ENCODE measurements at regions not wholly inside any gene's neighbourhood (a gene's known extent, or its start where the extent isn't known, plus 50 kb on each side); places are given as distances from the start of the nearest gene placed in this dataset.

GRCh38 chr9:1210954-1211353 is 160.8 kb downstream of the DMRT2 start:
- TF ChIP-seq CTCF (optimal IDR thresholded peaks at IDR 0.05 in 1 of 3, IDR thresholded peaks at IDR 0.05 in 1 of 3, conservative IDR thresholded peaks at IDR 0.05 in 1 of 3; ENCODE audit: extremely low read depth in 1 of 3, insufficient read depth in 2 of 3, low read length in 3 of 3) = no peak
- no peak for TF ChIP-seq EZH2 (IDR thresholded peaks at IDR 0.05; ENCODE audit: low read length)
